GM19372 (cell line): ENCODE measurements at regions not wholly inside any gene's neighbourhood (a gene's known extent, or its start where the extent isn't known, plus 50 kb on each side); places are given as distances from the start of the nearest gene placed in this dataset.
"Not testable (repeated sequence)": the region's sequence is repeated elsewhere in the genome, so short reads cannot be mapped to it uniquely, and the experiment has no call there.

Experiments used
- ATAC-seq: cut with Tn5 transposase; IDR thresholded peaks from one replicate; pipeline ENCODE4 v1.9.1; 2021; ENCODE audit warnings: mild to moderate bottlenecking, low read depth, moderate library complexity; ENCODE audit not compliant: unreplicated experiment

- no peak for ATAC-seq
Observed at GRCh38 chr6:100230115-100230952, 234.4 kb downstream of the SIM1 start.

DNA sequence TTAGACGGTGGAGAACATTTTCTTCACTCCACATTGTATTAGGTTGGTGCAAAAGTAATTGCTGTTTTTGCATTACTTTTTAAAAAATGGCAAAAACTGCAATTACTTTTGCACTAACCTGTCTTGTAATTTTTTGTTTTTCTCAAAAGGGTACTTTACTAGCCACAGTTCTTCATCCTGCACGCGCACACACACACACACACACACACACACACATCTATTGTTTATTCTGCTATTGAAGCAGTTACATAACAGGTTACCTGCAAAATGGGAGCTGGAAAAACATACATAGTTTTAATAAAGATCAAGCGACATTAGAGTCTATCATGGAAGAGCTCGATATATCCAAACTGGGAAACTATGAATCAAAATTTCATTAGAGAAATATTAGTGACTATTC, 235.2 kb downstream of the SIM1 start:
- ATAC-seq, result no peak

DNA sequence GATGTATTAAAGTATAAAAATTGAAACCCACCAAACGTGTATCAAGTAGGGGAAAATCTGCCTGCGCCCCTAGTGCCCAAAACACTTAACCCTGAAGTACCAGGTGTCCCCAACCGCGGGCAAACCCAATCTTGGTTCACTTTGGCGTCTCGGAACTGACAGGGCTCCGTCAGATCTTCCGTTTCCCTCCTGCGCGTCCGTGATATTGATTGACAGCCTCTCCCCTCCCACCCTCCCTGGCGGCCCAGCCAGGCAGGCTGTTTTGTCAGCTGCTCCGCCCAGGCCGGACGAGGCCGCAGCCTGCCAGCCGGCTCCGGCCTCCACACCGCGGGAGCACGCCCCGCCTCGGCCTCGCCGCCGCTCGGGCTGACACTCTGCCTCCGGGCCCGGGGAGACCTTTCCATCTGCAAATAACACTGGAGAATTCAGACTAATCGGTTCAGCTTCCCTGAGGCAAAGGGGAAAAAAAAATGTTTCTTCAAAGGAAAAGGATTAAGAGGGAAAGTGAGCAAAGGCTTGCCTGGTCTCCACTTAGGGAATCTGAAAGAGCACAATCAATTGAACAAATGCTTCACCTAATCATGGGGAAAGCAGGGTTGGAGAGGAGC, 234.9 kb upstream of the MCHR2 start:
- peak; percentile 99 for ATAC-seq

DNA sequence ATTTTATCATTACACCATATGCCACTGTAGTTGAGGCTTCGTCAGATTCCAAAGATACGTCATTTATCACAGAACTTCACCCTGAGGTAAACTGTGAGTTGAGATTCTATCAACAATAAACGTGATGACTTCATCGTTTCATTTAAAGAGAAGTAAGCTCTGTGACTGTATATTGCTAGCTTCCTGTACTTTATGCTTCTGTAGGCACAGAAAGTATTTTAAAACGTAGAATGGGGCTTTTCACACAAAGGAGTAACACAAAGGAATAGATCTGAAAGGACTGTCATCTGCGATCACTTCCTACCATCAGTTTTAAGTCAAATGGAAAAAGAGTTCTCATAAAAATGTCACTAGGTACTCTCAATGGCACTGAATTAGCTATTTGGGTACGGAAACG, 234.4 kb upstream of the MCHR2 start:
- ATAC-seq, result peak; percentile 9

GRCh38 chr6:100226811-100227210, 232.8 kb upstream of the MCHR2 start:
- ATAC-seq, result no peak

DNA sequence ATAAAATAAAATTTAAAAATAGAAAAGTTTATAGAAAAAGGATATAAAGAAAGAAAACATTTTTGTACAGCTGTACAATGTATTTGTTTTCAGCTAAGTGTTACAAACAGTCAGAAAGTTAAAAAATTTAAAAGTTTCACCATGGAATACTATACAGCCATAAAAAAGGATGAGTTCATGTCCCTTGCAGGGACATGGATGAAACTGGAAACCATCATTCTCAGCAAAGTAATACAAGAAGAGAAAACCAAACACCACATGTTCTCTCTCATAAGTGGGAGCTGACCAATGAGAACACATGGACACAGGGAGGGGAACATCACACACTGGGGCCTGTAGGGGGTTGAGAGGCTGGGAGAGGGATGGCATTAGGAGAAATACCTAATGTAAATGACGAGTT, 229.9 kb upstream of the MCHR2 start:
- ATAC-seq, result not testable (repeated sequence)

DNA sequence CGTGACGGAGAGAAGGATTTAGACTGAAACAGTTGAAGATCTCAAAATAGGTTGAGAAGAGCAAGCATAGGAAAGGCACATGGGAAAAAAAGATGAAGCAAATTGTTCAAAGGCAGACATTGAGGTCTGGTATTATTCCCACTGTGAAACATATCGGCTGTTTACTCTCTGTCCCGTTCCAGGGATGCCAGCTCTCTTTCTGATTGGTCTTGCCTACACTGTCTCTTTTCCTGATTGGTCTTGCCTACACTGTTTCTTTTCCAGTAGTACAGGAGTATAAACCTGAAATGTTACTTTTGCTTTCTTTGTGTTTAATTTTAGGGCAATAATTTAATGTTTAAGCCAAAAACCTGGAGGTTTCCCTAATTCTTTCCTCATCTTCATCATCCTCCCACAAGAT, 226.5 kb upstream of the MCHR2 start:
- no peak for ATAC-seq

GRCh38 chr6:100217225-100218012, 223.4 kb upstream of the MCHR2 start:
- ATAC-seq, result no peak

DNA sequence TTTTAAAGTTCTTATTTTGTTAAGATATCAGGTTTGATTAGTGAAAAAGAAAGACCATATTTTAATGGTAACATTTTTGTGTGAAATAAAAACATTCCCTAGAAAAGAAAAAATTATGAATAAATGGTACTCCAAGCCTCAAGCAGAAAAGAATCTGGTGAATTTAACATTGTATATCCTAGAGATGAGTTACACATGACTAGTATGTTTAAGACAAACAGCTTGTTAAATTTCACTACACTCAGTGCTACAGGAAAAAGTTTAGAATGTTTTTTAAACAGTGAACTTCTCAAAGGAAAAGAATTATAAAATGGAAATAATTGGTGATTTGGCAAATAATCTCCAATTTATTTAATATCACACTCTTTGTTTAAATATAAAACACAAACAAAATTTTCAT, 222.7 kb upstream of the MCHR2 start:
- ATAC-seq, result no peak

- ATAC-seq, result no peak
Observed at GRCh38 chr6:100212131-100212530, 218.1 kb upstream of the MCHR2 start.

DNA sequence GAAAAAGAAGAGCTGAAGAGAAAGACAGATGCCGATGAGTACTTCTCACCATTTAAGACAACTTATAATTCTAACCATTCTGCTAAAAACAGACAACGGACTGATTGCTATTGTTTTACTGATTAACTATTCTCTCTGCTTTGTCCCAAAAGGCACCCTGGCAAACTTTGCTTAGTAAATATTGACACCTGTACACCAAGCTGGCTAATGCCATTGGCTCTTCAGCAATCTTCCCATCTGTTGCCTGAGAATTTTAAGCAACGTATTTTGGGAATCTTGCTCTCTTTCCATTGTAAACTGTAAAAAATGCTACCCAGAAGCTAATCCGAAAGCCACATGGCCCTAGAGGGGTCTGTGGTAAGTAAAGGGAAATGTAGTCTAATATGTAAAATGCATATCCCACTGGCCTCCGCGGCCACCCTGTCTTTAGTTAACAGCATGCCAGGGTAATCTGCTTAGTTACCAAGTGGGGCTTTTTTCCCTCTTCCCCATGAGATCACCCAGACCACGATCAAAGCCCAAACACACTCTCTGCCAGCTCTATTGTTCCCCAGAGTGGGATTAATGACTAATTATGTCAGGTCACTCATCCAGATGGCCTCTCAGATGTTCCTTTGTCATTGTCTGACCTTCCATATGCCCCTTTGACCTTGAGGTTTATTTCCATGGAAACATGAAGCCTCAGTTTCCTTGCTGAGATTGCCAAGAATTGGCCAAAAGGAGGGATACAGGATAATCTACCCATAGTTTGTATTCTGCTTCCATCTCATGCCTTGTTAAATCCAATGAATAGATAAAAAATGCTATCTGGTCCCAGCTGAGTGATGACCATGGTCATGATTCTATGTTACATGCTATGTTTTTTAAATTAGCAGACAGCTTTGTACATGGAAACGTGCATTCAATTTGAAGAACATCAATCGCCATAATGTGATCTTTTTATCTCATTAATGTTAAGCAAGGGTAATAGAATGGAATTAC, 216.4 kb upstream of the MCHR2 start:
- ATAC-seq, result no peak

GRCh38 chr6:100209323-100210136, 215.5 kb upstream of the MCHR2 start:
- no peak for ATAC-seq

GRCh38 chr6:100203400-100203799, 209.4 kb upstream of the MCHR2 start:
- ATAC-seq, result no peak

DNA sequence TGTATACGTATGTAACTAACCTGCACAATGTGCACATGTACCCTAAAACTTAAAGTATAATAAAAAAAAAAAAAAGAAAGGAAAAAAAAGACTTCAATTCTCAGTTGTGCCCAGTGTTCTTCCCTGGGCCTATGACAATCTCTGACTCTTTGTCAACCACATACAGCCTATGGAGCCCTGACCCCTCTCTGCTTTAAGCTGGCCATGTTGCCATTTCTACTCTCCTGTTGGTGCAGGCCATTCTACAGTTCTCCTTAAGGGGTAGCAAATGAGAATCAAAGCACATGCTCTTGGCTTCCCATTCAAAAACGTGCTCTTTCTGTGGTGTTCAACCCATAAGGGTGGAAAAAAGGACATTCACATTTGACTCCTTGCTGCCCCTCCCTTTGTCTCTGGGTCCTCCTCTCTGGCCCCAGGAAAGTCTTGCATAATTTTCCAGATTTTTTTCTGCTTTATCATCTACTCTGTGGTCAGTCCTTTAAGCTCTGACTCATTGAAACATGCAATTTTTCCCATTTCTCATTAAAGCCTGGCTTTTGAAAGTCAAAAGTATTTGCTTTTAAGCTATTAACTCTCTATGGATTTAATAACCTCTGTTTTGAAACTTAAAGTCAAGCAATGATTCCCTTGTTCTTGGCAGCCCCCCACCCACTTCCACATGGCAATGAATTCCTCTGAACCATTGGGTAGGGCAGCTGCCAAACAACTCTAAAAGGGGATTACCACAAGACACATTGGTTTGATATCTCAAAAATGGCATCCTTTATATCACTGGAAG, 208.6 kb upstream of the MCHR2 start:
- no peak for ATAC-seq

GRCh38 chr6:100196214-100196982, 202.4 kb upstream of the MCHR2 start:
- not testable (repeated sequence) for ATAC-seq

DNA sequence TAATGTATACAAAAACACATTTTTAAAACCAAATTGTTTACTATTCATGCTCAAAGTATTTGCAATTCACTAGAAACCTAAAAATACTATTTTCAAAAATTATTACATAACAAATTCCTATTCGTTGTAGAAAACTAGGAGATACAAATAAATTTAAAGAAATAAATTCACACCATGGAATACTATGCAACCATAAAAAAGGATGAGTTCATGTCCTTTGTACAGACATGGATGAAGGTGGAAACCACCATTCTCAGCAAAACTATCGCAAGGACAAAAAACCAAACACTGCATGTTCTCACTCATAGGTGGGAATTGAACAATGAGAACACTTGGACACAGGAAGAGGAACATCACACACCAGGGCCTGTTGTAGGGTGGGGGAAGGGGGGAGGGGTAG, 201.2 kb upstream of the MCHR2 start:
- not testable (repeated sequence) for ATAC-seq

- ATAC-seq, result no peak
Observed at GRCh38 chr6:100194535-100194934, 200.5 kb upstream of the MCHR2 start.

- no peak for ATAC-seq
Observed at GRCh38 chr6:100188754-100189153, 194.7 kb upstream of the MCHR2 start.
